Activated CD4-positive, alpha-beta T cell treated with anti-CD3 and anti-CD28 coated beads, Interleukin-2, amount 50 U/mL, for 4 hours (primary cell): ENCODE measurements at regions not wholly inside any gene's neighbourhood (a gene's known extent, or its start where the extent isn't known, plus 50 kb on each side); places are given as distances from the start of the nearest gene placed in this dataset.

Source experiments
- DNase-seq, 2 experiments: peaks; one replicate each; pipeline ENCODE4 v3.0.0-alpha.2; 2020

GRCh38 chr11:70486731-70487130, 88.4 kb downstream of the CTTN start:
- no peak for DNase-seq

DNA sequence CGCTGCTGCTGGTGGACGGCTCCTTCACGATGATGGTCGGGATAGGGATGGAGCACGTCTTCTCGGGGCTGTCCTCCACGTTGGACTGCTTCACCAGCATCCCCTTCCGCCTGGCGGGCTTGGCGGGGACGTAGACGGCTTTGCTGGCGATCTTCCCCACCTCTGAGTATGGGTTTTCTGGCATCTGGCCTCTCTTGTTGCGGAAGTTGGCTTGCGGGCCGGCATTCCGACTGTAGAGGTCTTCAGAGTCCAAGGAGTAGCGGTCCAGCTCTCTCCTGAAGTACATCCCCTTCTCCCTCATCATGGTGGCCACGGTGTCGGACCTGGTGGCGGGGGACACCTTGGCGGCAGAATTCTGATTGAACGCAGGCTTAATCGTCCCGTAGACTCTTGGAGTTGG, 88.8 kb downstream of the CTTN start:
- DNase-seq: no peak

DNA sequence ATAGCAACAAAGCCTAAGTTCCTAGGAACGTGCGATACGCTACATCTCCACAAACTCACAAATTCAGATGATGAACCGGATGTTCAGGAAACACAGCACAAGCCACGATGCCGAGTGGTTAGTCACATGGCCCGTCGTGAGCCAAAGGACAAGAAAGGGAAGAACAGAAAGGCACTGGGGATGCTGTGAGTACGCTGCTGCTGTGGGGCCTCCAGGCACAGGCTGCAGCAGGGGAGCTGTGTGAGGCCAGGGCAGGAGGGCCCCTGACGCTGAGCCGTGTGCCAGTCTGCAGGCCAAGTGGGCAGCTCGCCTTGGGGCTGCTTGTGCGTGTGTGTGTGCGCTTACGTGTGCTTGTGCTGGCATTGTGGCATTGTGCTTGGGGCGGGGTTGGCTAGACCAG, 89.4 kb downstream of the CTTN start:
- DNase-seq: no peak

DNA sequence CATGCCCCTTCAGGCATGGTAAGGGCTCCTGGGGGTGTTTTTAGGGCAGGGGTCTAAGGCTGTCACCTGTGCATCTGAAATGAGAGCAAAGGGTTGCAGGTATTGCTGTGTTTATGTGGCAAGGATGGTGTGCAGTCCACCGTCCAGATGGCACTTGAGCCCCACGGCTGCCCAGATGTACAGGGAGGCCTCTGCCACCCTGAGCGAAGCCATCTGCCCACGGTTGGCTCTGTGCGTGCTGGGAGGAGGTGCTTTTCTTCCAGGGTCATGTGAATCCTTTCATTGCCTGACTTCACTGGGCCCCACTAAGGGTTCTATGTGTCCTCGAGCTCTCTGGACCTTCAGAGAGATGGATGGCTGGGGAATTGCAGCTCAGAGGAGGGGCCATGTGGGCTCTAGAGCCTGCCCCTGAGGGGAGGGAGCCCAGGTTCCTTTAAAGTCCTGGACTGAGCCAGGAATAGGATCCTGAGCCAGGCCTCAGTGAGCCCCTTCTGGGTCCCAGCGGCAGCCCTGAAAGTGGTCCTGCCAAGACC, 89.9 kb downstream of the CTTN start:
- no peak for DNase-seq

DNA sequence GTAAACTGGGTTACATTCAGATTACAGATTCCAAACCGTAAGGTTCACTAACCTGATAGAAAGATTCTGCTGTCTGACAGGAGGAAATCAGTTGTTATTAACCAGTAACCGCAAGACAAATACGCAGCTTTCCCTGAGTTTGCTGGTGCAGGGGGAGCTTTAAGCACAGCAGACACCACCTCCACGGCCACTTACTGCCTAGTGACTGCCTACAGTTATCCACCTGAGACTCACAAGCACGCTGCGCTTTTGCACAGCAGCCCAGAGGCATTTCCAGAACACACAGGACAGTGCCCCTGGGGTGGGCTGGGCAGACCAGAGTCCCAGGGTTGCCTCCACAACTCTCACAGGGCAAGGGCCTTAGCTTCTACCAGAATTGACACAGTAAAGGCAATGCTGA, 90.9 kb downstream of the CTTN start:
- no peak for DNase-seq

- no peak for DNase-seq
These were observed 91.9 kb downstream of the CTTN start for GRCh38 chr11:70490208-70490607.

GRCh38 chr11:70490723-70491558, 92.6 kb downstream of the CTTN start:
- DNase-seq: no peak

DNA sequence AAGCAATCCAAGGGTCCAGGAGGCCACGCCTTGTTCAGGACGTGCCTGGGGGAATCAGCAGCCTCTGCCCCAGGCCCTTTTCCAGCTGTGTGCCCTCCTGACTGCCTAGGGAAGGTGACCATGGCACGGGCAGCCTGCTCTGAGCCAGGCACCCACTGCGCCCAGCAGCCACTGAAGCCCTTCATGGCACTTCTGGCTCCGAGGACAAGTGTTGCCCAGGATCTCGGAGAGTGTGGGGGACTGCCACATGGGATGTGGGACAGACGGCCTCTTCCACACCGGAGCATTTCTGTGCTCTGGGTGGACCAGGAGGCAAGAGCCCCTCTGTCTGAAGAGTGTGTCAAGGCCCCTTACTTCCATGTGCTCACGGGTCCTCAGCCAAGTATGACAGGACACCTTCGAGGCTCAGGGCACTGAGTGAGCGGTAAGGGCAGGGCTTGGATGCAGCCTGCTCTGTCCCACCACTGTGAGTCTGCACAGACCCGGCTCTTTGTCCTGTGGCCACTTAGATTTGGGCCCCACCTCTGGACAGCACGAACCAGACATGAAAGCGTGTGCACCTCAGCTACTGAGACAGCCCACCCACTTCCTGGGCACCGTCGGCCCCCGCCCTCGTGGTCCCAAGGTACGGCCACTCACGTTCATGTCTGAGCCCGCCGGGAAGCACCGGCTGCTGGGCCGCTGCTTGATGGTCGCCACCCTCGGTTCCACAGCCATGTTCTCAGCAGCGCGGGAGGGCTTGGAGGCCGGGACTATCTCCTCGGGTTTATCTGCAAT, 93.6 kb downstream of the CTTN start:
- DNase-seq: no peak

GRCh38 chr11:70493089-70493474, 94.8 kb downstream of the CTTN start:
- DNase-seq: no peak

GRCh38 chr11:70493891-70494290, 95.6 kb downstream of the CTTN start:
- no peak for DNase-seq

DNA sequence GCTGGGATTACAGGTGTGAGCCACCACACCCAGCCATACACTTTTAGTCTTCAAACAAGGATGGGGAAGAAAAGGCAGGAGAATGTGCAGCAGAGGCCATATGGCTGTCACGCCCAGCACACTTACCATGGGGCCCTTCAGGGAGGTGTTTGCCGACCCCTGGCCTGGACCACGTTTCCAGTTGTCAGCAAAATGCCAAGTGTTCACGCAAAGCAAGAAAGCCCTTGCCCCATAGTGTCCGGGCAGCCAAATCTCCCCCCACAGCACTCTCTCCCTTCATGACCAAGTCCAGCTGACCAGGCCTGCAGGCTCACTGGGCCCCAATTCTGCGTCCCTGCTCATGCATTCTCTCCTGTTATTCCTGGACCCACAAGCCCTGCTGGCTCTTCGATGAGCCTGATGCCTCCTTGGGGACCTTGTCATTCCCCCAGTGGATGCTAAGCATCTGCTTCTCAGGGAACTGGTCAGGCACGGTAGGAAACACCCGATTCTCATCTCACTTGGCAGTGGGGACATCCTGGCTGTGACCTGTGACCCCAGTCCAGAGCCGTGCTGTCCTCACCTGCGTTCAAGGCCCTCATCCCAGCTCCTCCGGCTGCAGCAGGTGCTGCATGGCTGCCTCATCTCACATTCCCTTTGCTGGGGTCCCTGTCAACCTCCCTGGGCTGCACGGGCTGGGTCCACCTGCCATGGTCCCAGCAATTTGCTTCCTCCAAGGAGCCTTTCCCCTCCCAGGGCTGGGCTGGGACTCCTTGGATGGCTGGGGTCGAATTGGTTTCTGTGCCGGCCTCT, 96.4 kb downstream of the CTTN start:
- DNase-seq: no peak

- no peak for DNase-seq
These were observed 97.3 kb downstream of the CTTN start for GRCh38 chr11:70495351-70496310.

DNA sequence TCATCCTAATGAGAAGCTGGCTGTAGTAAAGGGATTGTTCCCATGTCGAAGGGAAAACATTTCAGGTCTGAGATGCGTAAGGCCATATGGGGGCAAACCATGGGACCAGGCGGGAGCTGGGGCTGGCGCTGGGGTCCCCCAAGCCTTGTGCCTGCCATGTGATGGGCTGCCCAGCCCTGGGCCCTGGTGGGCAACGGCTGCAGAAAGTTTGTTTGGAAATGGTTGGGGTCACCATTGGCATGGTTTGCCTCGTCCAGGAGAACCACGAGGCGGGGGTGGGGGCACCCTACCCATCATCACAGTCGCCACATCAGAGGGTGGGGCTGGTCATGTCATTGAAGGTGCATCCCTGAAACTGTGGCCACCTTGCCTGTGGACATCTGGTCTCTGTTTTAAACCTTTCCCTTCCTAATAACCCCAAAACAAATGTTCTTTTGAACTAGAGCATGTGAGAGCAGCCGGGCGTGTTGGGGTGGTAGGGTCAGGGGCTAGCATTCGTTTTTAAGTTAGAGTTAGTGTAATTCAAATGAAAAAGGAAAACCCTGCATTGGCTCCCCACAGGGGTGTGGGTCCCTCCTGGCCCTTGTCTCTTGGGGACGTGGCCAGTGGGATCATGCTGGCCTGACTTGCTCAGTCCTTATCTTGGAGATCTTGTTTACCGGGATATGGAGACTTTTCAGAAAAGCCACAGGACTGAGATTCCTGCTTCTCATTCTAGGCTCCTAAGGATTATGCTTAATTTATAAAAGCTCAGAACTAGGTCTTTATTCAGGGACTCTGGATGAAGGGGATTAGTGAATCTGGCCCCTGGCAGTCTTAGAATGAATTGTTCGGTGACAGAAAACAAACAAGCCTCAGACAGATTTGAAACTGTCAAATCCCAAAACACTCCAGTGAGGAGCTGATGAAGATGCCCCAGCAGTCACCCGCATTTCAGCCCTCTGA, 98.5 kb downstream of the CTTN start:
- DNase-seq: no peak

DNA sequence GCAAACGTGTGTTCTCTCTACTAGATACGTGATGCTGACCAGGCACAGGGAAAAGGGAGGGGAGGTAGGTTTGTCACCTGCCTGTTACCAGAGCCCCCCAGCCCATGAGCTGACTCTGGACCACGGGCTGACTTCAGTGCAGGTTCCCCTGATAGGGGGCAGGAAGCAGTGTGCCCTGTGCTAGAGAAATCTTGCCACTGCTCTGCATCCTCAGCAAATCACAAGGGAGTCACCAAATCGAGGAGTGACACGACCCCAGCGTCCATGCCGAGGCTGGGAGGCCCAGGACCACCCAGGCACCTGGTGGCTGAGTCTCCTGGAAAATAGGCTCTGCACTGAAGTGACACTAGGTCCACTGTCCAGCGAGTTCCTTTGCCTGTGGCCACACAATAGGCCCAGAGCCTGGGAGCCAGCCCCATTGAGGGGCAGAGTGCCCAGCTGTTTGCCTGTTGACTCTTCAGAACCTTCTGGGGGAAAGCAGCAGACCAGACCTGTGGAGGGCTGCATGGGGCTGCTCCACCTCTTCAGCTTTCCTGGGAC, 99.3 kb downstream of the CTTN start:
- no peak for DNase-seq

DNA sequence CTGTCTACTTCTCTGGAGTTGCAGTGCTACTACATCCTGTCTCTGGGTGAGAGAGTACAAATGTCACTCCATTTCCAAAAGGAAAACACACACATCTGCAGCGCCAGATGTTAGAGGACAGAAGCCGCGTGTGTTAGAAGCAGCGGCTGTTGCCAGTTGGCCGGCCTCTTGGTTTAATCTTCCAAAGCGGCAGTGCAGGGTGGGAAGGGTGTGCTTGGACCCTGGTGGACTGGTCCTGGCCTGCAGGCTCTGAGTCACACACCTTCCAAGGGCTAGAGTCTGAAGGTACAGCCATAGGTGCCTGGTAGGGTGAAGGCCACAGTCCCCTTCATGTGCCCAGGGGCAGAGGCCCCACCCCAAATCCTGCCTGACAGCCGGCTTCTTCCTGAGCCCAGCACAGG, 99.8 kb downstream of the CTTN start:
- no peak for DNase-seq

DNA sequence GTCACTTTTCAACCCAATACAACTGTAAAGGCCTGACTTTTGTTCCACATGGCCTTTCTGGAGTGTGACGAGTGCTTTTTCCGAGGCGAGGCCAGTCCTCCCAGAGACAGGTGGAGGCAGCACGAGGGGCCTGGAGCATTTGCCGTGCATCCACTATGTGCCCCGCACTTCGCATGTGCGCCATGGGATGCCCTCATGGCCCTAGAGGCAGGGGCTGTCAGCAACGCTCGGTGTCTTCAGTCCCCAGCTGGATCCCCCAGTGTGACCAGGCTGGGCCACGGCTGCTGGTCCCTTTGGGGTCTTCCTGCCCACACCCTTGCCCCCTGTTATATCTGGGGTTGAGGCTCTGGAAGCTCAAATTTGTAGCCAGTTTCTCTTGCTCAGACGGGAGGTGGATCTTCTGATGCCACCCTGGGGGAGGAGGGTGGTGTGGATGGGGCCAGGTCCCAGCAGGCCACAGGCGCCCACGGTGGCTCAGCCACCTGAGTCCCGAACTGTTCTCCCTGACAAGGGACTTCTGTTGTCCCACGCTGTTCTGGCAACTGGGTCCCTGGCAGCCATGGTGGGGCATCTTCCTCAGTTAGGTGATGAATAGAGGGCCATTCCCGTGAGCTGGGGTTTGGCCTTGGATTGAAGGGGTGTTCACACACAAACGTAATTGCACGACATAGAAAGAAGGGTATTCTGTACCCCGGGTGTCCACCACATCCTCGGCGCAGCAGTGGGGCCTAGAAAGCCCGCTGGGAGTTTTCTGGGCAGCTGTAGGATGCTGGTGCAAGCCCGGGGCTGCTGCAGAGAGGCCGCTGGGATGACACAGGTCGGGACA, 100.9 kb downstream of the CTTN start:
- DNase-seq: no peak

DNA sequence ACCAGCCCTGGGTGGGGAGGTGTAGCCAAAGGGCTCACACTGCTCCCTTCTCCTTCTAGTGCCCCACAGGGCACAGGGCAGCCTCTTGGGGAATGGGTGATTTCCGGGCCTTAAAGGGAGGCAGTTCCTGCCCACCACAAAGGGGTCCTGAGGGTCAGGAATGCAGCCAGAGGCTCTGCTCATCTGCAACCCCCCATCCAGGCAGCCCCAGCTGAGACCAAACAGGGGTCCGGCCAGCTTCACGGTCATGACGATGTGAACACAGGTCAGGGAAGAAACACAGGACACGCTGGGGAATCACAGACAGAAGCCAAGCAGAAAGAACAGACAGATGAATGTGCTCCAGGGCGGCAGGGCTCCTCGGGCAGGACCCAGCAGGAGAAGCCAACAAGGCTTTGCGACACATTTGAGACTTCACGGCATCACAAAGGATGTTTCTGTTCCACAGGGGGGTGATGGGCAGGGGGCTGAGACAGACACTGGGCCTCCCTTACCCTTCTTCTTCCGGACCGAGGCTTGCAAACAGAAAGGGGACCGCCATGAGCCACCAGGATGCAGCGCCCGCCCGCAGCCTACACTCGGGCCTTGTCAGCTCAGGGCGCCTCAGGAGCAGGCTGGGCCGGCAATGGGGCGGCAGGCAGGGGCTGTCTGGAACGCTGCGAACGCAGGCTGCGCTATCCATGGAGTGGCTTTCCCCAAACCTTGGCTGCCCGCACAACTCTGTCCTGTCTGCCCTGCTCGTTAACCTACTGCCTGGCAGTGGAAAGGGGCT, 101.9 kb downstream of the CTTN start:
- DNase-seq: no peak

DNA sequence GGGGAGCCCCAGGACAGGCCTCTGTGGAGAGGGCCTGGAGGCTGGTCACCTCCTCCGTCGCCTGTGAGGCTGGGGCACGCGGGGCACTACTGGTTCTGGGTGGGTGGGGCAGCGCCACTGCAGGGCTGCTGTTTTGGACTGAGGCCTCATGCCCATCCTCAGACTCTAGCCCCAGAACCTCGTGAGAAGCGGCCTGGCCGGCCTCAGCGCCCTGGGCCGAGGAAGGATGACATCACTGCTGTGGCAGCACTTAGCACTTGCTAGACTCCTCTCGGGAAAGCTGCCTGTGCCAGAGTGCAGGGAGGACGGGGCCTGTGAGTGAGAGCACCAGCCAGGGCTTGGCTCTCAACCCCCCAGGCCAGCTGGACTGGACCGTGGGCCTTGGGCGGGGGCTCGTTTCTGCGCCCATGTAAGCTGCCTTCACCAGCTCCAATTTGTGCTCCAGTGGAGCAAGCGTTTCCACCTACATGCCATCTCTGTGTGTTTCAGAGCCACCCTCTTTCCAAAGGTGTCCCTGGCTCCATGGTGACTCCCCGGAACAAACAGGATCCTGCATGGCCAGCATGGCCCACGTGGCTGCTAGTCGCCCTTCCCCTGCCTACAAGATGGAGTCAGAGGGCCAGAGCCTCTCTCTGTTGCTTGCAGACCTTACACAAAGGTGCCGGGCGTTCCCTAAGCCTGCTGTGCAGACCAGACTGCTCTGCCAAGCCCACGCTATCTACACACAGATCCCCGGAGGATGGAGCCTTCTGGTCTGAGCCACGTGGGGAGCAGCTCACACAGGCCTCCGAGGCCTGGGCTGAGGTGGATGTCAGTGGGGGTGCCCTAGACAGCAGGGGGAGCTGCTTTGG, 102.9 kb downstream of the CTTN start:
- DNase-seq: no peak
